K562 (cell line): ENCODE measurements at regions not wholly inside any gene's neighbourhood (a gene's known extent, or its start where the extent isn't known, plus 50 kb on each side); places are given as distances from the start of the nearest gene placed in this dataset.

ENCODE experiments used
- ATAC-seq: fragments of 200-7000 bp; cut with Tn5 transposase; 3 replicates; pipeline ENCODE4 v1.9.1; 2020; ENCODE audit warnings: moderate library complexity
- BruUV-seq: library from RNA; stranded (reverse); fragments of 400-500 nt; replicated peaks from 2 replicates; lab custom pipeline; 2021; lab: Mats Ljungman, UMichigan
- CTCF ChIA-PET: fragments of 300-600 bp; formaldehyde crosslinking; extraction: SDS; loops from one replicate; lab custom pipeline; 2021; ENCODE audit warnings: low intra/inter-chr PET ratio; lab: Yijun Ruan, JAX
- POLR2A ChIA-PET: fragments of 300-600, 350-650 bp; sonication (Branson Sonifier 250); formaldehyde crosslinking; extraction: SDS; loops from one replicate; lab custom pipeline; 2021; ENCODE audit warnings: antibody characterized with exemption, inconsistent platforms; lab: Yijun Ruan, JAX
- DNase-seq, 4 experiments: peaks; one replicate each; pipeline versions ENCODE4 v3.0.0 to v3.0.0-alpha.2; 2011 to 2018; ENCODE audit warnings: low spot score in 3 of 4, mixed read lengths in 3 of 4; ENCODE audit errors: extremely low read depth in 1 of 4
- FAIRE-seq: peaks from 2 replicates; lab custom pipeline; 2011; peaks lifted over from hg19 to GRCh38; lab: Jason Lieb, UNC
- H2AFZ ChIP-seq: 2 replicates; pipeline ENCODE4 v1.6.0; 2011; ENCODE audit warnings: low read depth, low read length, control low read depth, inconsistent platforms
- H3K27ac ChIP-seq: fragments of 200-600 bp; 3 replicates; pipeline ENCODE4 v1.8.0; 2011; ENCODE audit warnings: low read depth, mild to moderate bottlenecking, control low read depth, inconsistent platforms, low read length, moderate library complexity, mixed read lengths; ENCODE audit errors: extremely low read depth
- H3K27me3 ChIP-seq, 2 experiments: fragments of 300-600 bp in 1 of 2; 2 replicates in 1 of 2; 3 replicates in 1 of 2; pipeline versions ENCODE4 v1.6.0 to v1.8.0; 2011; ENCODE audit warnings: inconsistent platforms in 2 of 2, low read length in 2 of 2, mild to moderate bottlenecking in 1 of 2, mixed read lengths in 1 of 2, moderate library complexity in 1 of 2; ENCODE audit not compliant: control insufficient read depth in 2 of 2, insufficient read depth in 2 of 2
- H3K36me3 ChIP-seq: fragments of 300-600 bp; 3 replicates; pipeline ENCODE4 v1.8.0; 2011; ENCODE audit warnings: mild to moderate bottlenecking, low read length, inconsistent platforms; ENCODE audit not compliant: control insufficient read depth, insufficient read depth
- H3K4me1 ChIP-seq, 2 experiments: fragments of 200-600 bp in 1 of 2; replicated peaks in 1 of 2; 2 replicates in 1 of 2; 3 replicates in 1 of 2; pipeline versions ENCODE4 v1.5.1 to v1.8.0; 2011; ENCODE audit warnings: inconsistent platforms in 2 of 2, low read length in 2 of 2, mild to moderate bottlenecking in 1 of 2, mixed read lengths in 1 of 2, moderate library complexity in 1 of 2; ENCODE audit not compliant: control insufficient read depth in 2 of 2, insufficient read depth in 2 of 2
- H3K4me2 ChIP-seq: 2 replicates; pipeline ENCODE4 v1.6.1; 2011; ENCODE audit warnings: low read length, control low read depth, inconsistent platforms, mixed read lengths; ENCODE audit not compliant: insufficient read depth
- H3K4me3 ChIP-seq: fragments of 200-600 bp; sonication (generic), shearing (Covaris generic); 2 replicates; pipeline ENCODE4 v1.5.1; 2016; ENCODE audit warnings: control low read depth, inconsistent platforms
- H3K79me2 ChIP-seq: fragments of 200-600 bp; 3 replicates; pipeline ENCODE4 v1.8.0; 2011; ENCODE audit warnings: low read length, inconsistent platforms; ENCODE audit not compliant: control insufficient read depth, insufficient read depth
- H3K9ac ChIP-seq, 2 experiments: 2 replicates each; pipeline versions ENCODE4 v1.6.0 to v1.6.1; 2011; ENCODE audit warnings: low read depth in 2 of 2, low read length in 2 of 2, control low read depth in 1 of 2, inconsistent platforms in 1 of 2, mild to moderate bottlenecking in 1 of 2, mixed read lengths in 1 of 2; ENCODE audit not compliant: insufficient read depth in 1 of 2
- H3K9me1 ChIP-seq: one replicate; pipeline ENCODE4 v1.6.0; 2011; ENCODE audit warnings: inconsistent platforms, mild to moderate bottlenecking, low read length, moderate library complexity; ENCODE audit not compliant: control insufficient read depth, insufficient read depth
- H3K9me3 ChIP-seq: replicated peaks from 2 replicates; pipeline ENCODE4 v1.5.1; 2011; ENCODE audit warnings: low read depth, low read length, inconsistent platforms; ENCODE audit not compliant: control insufficient read depth, insufficient read depth
- H4K20me1 ChIP-seq: replicated peaks from 2 replicates; pipeline ENCODE4 v1.6.1; 2011; ENCODE audit warnings: low read length, inconsistent platforms, mixed read lengths; ENCODE audit not compliant: control insufficient read depth, insufficient read depth
- MTF1 ChIP-seq: fragments of 250-450 bp; sonication (Bioruptor Pico); IDR thresholded peaks from 2 replicates; pipeline ENCODE4 v1.9.0; 2021; ENCODE audit warnings: moderate library complexity, mild to moderate bottlenecking, inconsistent platforms, borderline replicate concordance
- POLR2AphosphoS2 ChIP-seq: IDR thresholded peaks from 2 replicates; pipeline ENCODE4 v1.6.1; 2012; ENCODE audit warnings: low read length, improper control_type of control experiment
- PTRF ChIP-seq: fragments of 450-650 bp; IDR thresholded peaks from 2 replicates; pipeline ENCODE4 v1.6.1; 2016; ENCODE audit warnings: mild to moderate bottlenecking, missing genetic modification characterization, missing compliant biosample characterization
- RAD51 ChIP-seq: fragments of 450-650 bp; IDR thresholded peaks from 2 replicates; pipeline ENCODE4 v1.7.1; 2016; ENCODE audit warnings: low read depth, mild to moderate bottlenecking, borderline replicate concordance
- SPI1 ChIP-seq: IDR thresholded peaks from 2 replicates; pipeline ENCODE4 v1.6.1; 2011; ENCODE audit warnings: low read depth, low read length, control low read depth, borderline replicate concordance
- STAG1 ChIP-seq: sonication (generic); formaldehyde crosslinking; IDR thresholded peaks from 2 replicates; pipeline ENCODE4 v1.5.0; 2020; ENCODE audit warnings: missing genetic modification reagents, borderline replicate concordance
- TAF9B ChIP-seq: fragments of 450-650 bp; IDR thresholded peaks from 2 replicates; pipeline ENCODE4 v1.6.1; 2018; ENCODE audit warnings: mild to moderate bottlenecking; ENCODE audit not compliant: partially characterized antibody
- ZNF551 ChIP-seq: fragments of 250-450 bp; sonication (Bioruptor Pico); IDR thresholded peaks from 2 replicates; pipeline ENCODE4 v1.5.0; 2021; ENCODE audit warnings: mild to moderate bottlenecking, moderate library complexity
- WGBS: fragments of 100-300 bp; shearing (Covaris generic); methylation state at CpG from one replicate; pipeline ENCODE4 v1.1.6; 2016; ENCODE audit warnings: low coverage, mixed read lengths; ENCODE audit not compliant: insufficient coverage; ENCODE audit errors: missing lambda C conversion rate; 5-methylcytosine and 5-hydroxymethylcytosine counted together
- in situ Hi-C: fragments of 300-500 bp; cut with MboI; formaldehyde crosslinking; loops from 4 replicates; pipeline ENCODE4 v1.15.0; 2018; ENCODE audit warnings: inconsistent platforms, mixed read lengths
- intact Hi-C: fragments of 100-400 bp; cut with micrococcal nuclease; formaldehyde crosslinking; loops from 2 replicates; pipeline ENCODE4 v1.14.2; 2022
- TF ChIP-seq, protein P1 (sequence below): sonication (generic); formaldehyde crosslinking; IDR thresholded peaks from 2 replicates; pipeline ENCODE4 v1.8.0; 2022; ENCODE audit warnings: mild to moderate bottlenecking, missing genetic modification reagents
- TF ChIP-seq, protein P2 (sequence below): sonication (generic); formaldehyde crosslinking; IDR thresholded peaks from 2 replicates; pipeline ENCODE4 v1.8.1; 2023; ENCODE audit warnings: mild to moderate bottlenecking, missing genetic modification reagents
- TF ChIP-seq, protein P3 (sequence below): fragments of 450-650 bp; conservative IDR thresholded peaks from 2 replicates; pipeline ENCODE4 v1.6.1; 2016; ENCODE audit warnings: missing genetic modification characterization, low read depth, mild to moderate bottlenecking, missing compliant biosample characterization, moderate library complexity
- TF ChIP-seq, protein P4 (sequence below): fragments of 450-650 bp; IDR thresholded peaks from 2 replicates; pipeline ENCODE4 v1.6.1; 2014; ENCODE audit warnings: low read depth, mild to moderate bottlenecking, moderate library complexity, borderline replicate concordance
- TF ChIP-seq, protein P5 (sequence below): fragments of 250-450 bp; sonication (Bioruptor Pico); IDR thresholded peaks from 2 replicates; pipeline ENCODE4 v1.4.0; 2020; ENCODE audit warnings: mild to moderate bottlenecking, moderate library complexity

DNA sequence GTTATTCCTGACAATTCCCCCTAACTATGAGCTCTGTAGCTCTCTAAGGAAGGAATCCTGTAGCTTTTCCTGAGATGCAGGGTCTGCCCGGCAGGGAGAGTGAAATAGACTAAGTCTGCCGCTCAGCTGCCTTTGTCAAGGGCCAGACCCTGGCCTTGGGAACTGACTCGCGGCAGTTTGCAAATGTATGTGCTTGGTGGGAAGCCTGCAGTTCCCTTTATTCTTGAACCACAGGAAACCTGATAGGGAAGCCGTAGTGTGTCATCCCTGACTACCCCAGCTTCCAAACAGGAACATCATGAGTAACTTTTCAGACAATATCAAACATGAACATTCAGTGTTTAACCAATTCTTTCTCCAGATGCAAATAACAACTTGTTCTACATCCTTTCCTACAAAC is 78.7 kb upstream of the IFNGR1 start:
- Histone ChIP-seq H3K4me1 (no peaks in the 10 kb centered on the region), H3K9me3 (no peaks in the 10 kb centered on the region), H3K4me3 (no peak overlapping the region), H3K9me1 (no peaks in the 10 kb centered on the region), H3K9ac (no peak overlapping the region), H3K27ac (no peak overlapping the region), H4K20me1 (no peaks in the 10 kb centered on the region), H3K79me2 (no peaks in the 10 kb centered on the region), H3K4me2 (no peak overlapping the region), H2AFZ (no peak overlapping the region), H3K36me3 (no peaks in the 10 kb centered on the region), H3K27me3 (peaks cover 11 to 14% of the 10 kb centered on the region in 2 experiments)
- ATAC-seq (no peak), DNase-seq (no peak), FAIRE-seq (no peak)
- ChIA-PET POLR2A (interaction anchor here (1.0 to 1.3 kb wide), 3 partner anchors 12 to 204 kb away, joined by 3 to 4 read pairs (median 3); no protein-coding TSS in a partner anchor), CTCF (no interaction called here)
- in situ Hi-C loops (no loop called here), intact Hi-C loops (no loop called here)
- 3% methylated on average over 5 of the region's 5 CpGs for WGBS
- BruUV-seq, result no TSS peak
- TF ChIP-seq, protein P1, sequence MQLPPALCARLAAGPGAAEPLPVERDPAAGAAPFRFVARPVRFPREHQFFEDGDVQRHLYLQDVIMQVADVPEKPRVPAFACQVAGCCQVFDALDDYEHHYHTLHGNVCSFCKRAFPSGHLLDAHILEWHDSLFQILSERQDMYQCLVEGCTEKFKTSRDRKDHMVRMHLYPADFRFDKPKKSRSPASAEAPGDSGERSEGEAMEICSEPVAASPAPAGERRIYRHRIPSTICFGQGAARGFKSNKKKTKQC (CRISPR knock-in tag), result no peak
- TF ChIP-seq TAF9B (no peak), MTF1 (CRISPR knock-in tag) (no peak), ZNF551 (CRISPR knock-in tag) (no peak), POLR2AphosphoS2 (no peak), PTRF (tag) (no peak), RAD51 (no peak), SPI1 (no peak), STAG1 (CRISPR knock-in tag) (no peak)
- TF ChIP-seq, protein P2, sequence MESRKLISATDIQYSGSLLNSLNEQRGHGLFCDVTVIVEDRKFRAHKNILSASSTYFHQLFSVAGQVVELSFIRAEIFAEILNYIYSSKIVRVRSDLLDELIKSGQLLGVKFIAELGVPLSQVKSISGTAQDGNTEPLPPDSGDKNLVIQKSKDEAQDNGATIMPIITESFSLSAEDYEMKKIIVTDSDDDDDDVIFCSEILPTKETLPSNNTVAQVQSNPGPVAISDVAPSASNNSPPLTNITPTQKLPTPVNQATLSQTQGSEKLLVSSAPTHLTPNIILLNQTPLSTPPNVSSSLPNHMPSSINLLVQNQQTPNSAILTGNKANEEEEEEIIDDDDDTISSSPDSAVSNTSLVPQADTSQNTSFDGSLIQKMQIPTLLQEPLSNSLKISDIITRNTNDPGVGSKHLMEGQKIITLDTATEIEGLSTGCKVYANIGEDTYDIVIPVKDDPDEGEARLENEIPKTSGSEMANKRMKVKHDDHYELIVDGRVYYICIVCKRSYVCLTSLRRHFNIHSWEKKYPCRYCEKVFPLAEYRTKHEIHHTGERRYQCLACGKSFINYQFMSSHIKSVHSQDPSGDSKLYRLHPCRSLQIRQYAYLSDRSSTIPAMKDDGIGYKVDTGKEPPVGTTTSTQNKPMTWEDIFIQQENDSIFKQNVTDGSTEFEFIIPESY (CRISPR knock-in tag), result no peak
- TF ChIP-seq, protein P3, sequence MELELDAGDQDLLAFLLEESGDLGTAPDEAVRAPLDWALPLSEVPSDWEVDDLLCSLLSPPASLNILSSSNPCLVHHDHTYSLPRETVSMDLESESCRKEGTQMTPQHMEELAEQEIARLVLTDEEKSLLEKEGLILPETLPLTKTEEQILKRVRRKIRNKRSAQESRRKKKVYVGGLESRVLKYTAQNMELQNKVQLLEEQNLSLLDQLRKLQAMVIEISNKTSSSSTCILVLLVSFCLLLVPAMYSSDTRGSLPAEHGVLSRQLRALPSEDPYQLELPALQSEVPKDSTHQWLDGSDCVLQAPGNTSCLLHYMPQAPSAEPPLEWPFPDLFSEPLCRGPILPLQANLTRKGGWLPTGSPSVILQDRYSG (tag), result no peak
- TF ChIP-seq, protein P4, sequence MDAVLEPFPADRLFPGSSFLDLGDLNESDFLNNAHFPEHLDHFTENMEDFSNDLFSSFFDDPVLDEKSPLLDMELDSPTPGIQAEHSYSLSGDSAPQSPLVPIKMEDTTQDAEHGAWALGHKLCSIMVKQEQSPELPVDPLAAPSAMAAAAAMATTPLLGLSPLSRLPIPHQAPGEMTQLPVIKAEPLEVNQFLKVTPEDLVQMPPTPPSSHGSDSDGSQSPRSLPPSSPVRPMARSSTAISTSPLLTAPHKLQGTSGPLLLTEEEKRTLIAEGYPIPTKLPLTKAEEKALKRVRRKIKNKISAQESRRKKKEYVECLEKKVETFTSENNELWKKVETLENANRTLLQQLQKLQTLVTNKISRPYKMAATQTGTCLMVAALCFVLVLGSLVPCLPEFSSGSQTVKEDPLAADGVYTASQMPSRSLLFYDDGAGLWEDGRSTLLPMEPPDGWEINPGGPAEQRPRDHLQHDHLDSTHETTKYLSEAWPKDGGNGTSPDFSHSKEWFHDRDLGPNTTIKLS, result no peak
- TF ChIP-seq, protein P5, sequence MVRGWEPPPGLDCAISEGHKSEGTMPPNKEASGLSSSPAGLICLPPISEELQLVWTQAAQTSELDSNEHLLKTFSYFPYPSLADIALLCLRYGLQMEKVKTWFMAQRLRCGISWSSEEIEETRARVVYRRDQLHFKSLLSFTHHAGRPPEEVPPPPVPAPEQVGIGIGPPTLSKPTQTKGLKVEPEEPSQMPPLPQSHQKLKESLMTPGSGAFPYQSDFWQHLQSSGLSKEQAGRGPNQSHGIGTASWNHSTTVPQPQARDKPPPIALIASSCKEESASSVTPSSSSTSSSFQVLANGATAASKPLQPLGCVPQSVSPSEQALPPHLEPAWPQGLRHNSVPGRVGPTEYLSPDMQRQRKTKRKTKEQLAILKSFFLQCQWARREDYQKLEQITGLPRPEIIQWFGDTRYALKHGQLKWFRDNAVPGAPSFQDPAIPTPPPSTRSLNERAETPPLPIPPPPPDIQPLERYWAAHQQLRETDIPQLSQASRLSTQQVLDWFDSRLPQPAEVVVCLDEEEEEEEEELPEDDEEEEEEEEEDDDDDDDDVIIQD (CRISPR knock-in tag), result no peak
